PC-3 (cell line): ENCODE measurements at regions not wholly inside any gene's neighbourhood (a gene's known extent, or its start where the extent isn't known, plus 50 kb on each side); places are given as distances from the start of the nearest gene placed in this dataset.

Experiments used
- ATAC-seq: fragments of 200-7000 bp; cut with Tn5 transposase; 2 replicates; pipeline ENCODE4 v1.9.1; 2020; ENCODE audit warnings: mild to moderate bottlenecking, moderate library complexity
- BruUV-seq: library from RNA; stranded (reverse); fragments of 400-500 nt; replicated peaks from 2 replicates; lab custom pipeline; 2021; lab: Mats Ljungman, UMichigan
- CTCF ChIA-PET: fragments of 300-600 bp; sonication (Branson Sonifier 250); formaldehyde crosslinking; loops from one replicate; lab custom pipeline; 2022; ENCODE audit warnings: antibody characterized with exemption; lab: Charles Lee
- POLR2A ChIA-PET: fragments of 300-600 bp; sonication (Branson Sonifier 250); formaldehyde crosslinking; loops from one replicate; lab custom pipeline; 2022; ENCODE audit warnings: antibody characterized with exemption; ENCODE audit not compliant: unreplicated experiment; lab: Charles Lee
- DNase-seq: peaks from one replicate; pipeline ENCODE4 v3.0.0-alpha.2; 2015
- H2AFZ ChIP-seq: fragments of 300-600 bp; sonication (generic); 2 replicates; pipeline ENCODE4 v1.6.0; 2016; ENCODE audit warnings: antibody characterized with exemption, low read length
- H3F3A ChIP-seq: fragments of 300-600 bp; sonication (generic); one replicate; pipeline ENCODE4 v1.6.0; 2017; ENCODE audit warnings: antibody characterized with exemption, low read length, control low read depth, mild to moderate bottlenecking; ENCODE audit not compliant: unreplicated experiment
- H3K27ac ChIP-seq: fragments of 300-600 bp; sonication (generic); 2 replicates; pipeline ENCODE4 v1.5.1; 2016; ENCODE audit warnings: mild to moderate bottlenecking, low read length
- H3K27me3 ChIP-seq: fragments of 300-600 bp; sonication (generic); 2 replicates; pipeline ENCODE4 v1.6.1; 2016; ENCODE audit warnings: low read length, mixed read lengths
- H3K36me3 ChIP-seq: fragments of 300-600 bp; sonication (generic); 2 replicates; pipeline ENCODE4 v1.6.1; 2016; ENCODE audit warnings: low read depth, mixed run types, low read length, mixed read lengths
- H3K4me1 ChIP-seq: fragments of 300-600 bp; sonication (generic); 2 replicates; pipeline ENCODE4 v1.5.1; 2016; ENCODE audit warnings: low read length; ENCODE audit not compliant: insufficient read depth
- H3K4me2 ChIP-seq: fragments of 300-600 bp; sonication (generic); 2 replicates; pipeline ENCODE4 v1.6.0; 2016; ENCODE audit warnings: low read length
- H3K4me3 ChIP-seq: fragments of 300-600 bp; sonication (generic); 2 replicates; pipeline ENCODE4 v1.5.1; 2016; ENCODE audit warnings: mild to moderate bottlenecking, low read length, mixed read lengths
- H3K79me2 ChIP-seq: fragments of 300-600 bp; sonication (generic); 2 replicates; pipeline ENCODE4 v1.6.1; 2017; ENCODE audit warnings: low read length, mixed read lengths
- H3K9ac ChIP-seq: fragments of 300-600 bp; sonication (generic); 2 replicates; pipeline ENCODE4 v1.6.0; 2016; ENCODE audit warnings: mild to moderate bottlenecking, low read length
- H3K9me2 ChIP-seq: fragments of 300-600 bp; sonication (generic); replicated peaks from 2 replicates; pipeline ENCODE4 v1.6.1; 2016; ENCODE audit warnings: mixed run types, low read length, mixed read lengths
- H3K9me3 ChIP-seq: fragments of 300-600 bp; sonication (generic); 2 replicates; pipeline ENCODE4 v1.6.1; 2016; ENCODE audit warnings: low read length, mixed read lengths
- H4K20me1 ChIP-seq: fragments of 300-600 bp; sonication (generic); 2 replicates; pipeline ENCODE4 v1.6.1; 2016; ENCODE audit warnings: low read length, mixed read lengths
- EZH2 ChIP-seq: fragments of 300-600 bp; sonication (generic); IDR thresholded peaks from one replicate; pipeline ENCODE4 v1.6.1; 2017; ENCODE audit warnings: antibody characterized with exemption, mild to moderate bottlenecking, low read length; ENCODE audit not compliant: unreplicated experiment
- EZH2phosphoT487 ChIP-seq: fragments of 300-600 bp; sonication (generic); IDR thresholded peaks from 2 replicates; pipeline ENCODE4 v1.6.1; 2018; ENCODE audit warnings: mild to moderate bottlenecking, antibody characterized with exemption, low read length, borderline replicate concordance
- intact Hi-C: fragments of 100-400 bp; cut with micrococcal nuclease; formaldehyde crosslinking; loops from 2 replicates; pipeline ENCODE4 v1.9.0; 2023
- TF ChIP-seq, protein P1 (sequence below): fragments of 300-600 bp; sonication (generic); conservative IDR thresholded peaks from 2 replicates; pipeline ENCODE4 v1.5.1; 2017; ENCODE audit warnings: antibody characterized with exemption, low read depth, mild to moderate bottlenecking, low read length

DNA sequence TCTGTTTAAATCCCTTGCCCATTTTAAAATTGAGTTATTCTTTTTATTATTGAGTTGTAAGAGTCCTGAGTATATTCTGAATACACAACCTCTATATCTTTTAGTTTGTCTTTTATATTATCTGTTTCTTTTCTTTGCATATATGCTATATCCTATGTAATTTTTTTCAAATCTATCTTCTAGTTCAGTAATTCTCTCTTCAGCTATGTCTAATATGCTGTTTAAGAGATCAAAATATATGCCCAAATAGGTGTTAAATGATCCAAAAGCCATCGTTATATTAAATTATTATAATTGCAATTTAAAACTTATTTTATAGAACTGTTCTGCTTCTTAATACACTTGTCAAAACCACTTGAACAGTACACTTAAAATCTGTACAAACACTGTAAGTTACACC, 107.4 kb upstream of the TSPAN5 start:
- ChIA-PET POLR2A (no interaction called here), CTCF (no interaction called here)
- TF ChIP-seq, protein P1, sequence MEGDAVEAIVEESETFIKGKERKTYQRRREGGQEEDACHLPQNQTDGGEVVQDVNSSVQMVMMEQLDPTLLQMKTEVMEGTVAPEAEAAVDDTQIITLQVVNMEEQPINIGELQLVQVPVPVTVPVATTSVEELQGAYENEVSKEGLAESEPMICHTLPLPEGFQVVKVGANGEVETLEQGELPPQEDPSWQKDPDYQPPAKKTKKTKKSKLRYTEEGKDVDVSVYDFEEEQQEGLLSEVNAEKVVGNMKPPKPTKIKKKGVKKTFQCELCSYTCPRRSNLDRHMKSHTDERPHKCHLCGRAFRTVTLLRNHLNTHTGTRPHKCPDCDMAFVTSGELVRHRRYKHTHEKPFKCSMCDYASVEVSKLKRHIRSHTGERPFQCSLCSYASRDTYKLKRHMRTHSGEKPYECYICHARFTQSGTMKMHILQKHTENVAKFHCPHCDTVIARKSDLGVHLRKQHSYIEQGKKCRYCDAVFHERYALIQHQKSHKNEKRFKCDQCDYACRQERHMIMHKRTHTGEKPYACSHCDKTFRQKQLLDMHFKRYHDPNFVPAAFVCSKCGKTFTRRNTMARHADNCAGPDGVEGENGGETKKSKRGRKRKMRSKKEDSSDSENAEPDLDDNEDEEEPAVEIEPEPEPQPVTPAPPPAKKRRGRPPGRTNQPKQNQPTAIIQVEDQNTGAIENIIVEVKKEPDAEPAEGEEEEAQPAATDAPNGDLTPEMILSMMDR = no peak
- no peak for TF ChIP-seq EZH2phosphoT487
- no peak for TF ChIP-seq EZH2

DNA sequence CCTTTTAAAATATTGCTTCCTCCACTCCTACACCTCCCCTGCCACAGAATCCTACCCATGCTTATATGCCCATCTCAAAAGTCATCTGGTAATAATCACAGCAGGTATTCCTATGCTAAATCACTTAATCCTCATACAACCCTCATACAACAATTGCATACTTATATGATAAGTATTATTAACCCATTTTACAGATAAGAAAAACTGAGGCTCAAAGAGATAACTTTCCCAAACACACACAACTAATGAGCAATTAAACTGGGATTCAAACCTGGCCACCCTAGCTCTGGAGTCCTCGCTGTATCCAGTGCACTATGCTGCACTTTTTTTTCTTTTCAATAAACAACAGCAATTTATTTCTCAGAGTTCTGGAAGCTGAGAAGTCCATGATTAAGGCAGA, 99.8 kb upstream of the TSPAN5 start:
- no peak for TF ChIP-seq EZH2phosphoT487
- TF ChIP-seq, protein P1 = no peak
- TF ChIP-seq EZH2 = no peak
- no peak for DNase-seq
- no peak overlapping the region for H3K9ac ChIP-seq
- no peaks in the 10 kb centered on the region for H3K79me2 ChIP-seq
- no peaks in the 10 kb centered on the region for H3K4me1 ChIP-seq
- H2AFZ ChIP-seq = no peak overlapping the region
- no peaks in the 10 kb centered on the region for H3K9me2 ChIP-seq
- CTCF ChIA-PET = no interaction called here
- BruUV-seq = no TSS peak
- intact Hi-C loops = no loop called here
- H3K27me3 ChIP-seq = no peaks in the 10 kb centered on the region
- no peak overlapping the region for H3K27ac ChIP-seq
- H3K9me3 ChIP-seq = no peaks in the 10 kb centered on the region
- H3F3A ChIP-seq = no peaks in the 10 kb centered on the region
- POLR2A ChIA-PET = no interaction called here
- H4K20me1 ChIP-seq = no peaks in the 10 kb centered on the region
- no peak overlapping the region for H3K4me2 ChIP-seq
- no peak overlapping the region for H3K4me3 ChIP-seq
- ATAC-seq = no peak
- no peaks in the 10 kb centered on the region for H3K36me3 ChIP-seq

More for the DNA sequence above, 107.4 kb upstream of the TSPAN5 start:
- Histone ChIP-seq H3K4me1 (no peaks in the 10 kb centered on the region), H3K4me3 (no peak overlapping the region), H3K9me2 (no peaks in the 10 kb centered on the region), H3K9me3 (no peaks in the 10 kb centered on the region), H4K20me1 (no peaks in the 10 kb centered on the region), H3K4me2 (no peak overlapping the region), H3K27me3 (no peaks in the 10 kb centered on the region), H3K27ac (no peak overlapping the region), H3F3A (no peaks in the 10 kb centered on the region), H3K9ac (no peak overlapping the region), H3K36me3 (no peaks in the 10 kb centered on the region), H3K79me2 (no peaks in the 10 kb centered on the region), H2AFZ (no peak overlapping the region)
- no TSS peak for BruUV-seq
- intact Hi-C loops = no loop called here
- no peak for DNase-seq
- ATAC-seq = no peak

DNA sequence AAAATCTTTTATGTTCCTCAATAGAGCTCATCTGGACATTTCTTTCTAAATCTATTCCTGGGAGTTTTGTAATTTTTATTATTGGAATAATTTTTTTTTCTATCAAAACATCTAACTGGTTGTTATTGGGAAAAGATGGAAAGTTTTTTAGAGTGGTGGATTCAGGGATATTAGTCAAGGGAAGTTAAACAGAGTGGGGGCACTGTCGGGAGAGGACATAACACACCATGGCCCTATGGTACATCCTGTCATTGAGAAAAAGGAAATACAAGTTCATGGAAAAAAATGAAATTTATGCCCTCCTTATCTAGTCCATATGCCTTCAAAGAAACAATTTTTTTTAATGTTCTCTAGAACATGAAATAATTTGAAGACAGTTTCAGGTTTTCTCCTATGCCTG, 96.3 kb upstream of the TSPAN5 start:
- H3K9ac ChIP-seq = no peak overlapping the region
- intact Hi-C loops = no loop called here
- no peaks in the 10 kb centered on the region for H3F3A ChIP-seq
- H3K4me1 ChIP-seq = no peaks in the 10 kb centered on the region
- no peak overlapping the region for H3K4me3 ChIP-seq
- no peak overlapping the region for H3K27ac ChIP-seq
- no peak overlapping the region for H3K4me2 ChIP-seq
- H3K9me2 ChIP-seq = no peaks in the 10 kb centered on the region
- no peak overlapping the region for H2AFZ ChIP-seq
- no peaks in the 10 kb centered on the region for H3K79me2 ChIP-seq
- H3K27me3 ChIP-seq = no peaks in the 10 kb centered on the region
- DNase-seq = no peak
- no peaks in the 10 kb centered on the region for H4K20me1 ChIP-seq
- no TSS peak for BruUV-seq
- ChIA-PET CTCF (no interaction called here), POLR2A (no interaction called here)
- no peaks in the 10 kb centered on the region for H3K9me3 ChIP-seq
- no peaks in the 10 kb centered on the region for H3K36me3 ChIP-seq
- TF ChIP-seq EZH2 (no peak), EZH2phosphoT487 (no peak)
- TF ChIP-seq, protein P1 = no peak
- no peak for ATAC-seq
